GM23338 (cell line): ENCODE measurements at regions not wholly inside any gene's neighbourhood (a gene's known extent, or its start where the extent isn't known, plus 50 kb on each side); places are given as distances from the start of the nearest gene placed in this dataset.

Source experiments
- ATAC-seq: fragments of 200-7000 bp; cut with Tn5 transposase; 3 replicates; pipeline ENCODE4 v1.9.1; 2020
- DNase-seq: peaks from one replicate; pipeline ENCODE4 v3.0.0-alpha.2; 2015; ENCODE audit warnings: low spot score
- H2AFZ ChIP-seq: fragments of 200-600 bp; sonication (generic); 2 replicates; pipeline ENCODE4 v1.8.0; 2016; ENCODE audit warnings: antibody characterized with exemption, mild to moderate bottlenecking, moderate library complexity
- H3F3A ChIP-seq: fragments of 200-600 bp; sonication (generic); replicated peaks from 2 replicates; pipeline ENCODE4 v1.8.0; 2017; ENCODE audit warnings: antibody characterized with exemption, mixed run types, low read depth
- H3K27ac ChIP-seq: fragments of 200-600 bp; sonication (generic); 2 replicates; pipeline ENCODE4 v1.6.1; 2016; ENCODE audit warnings: low read depth
- H3K27me3 ChIP-seq: fragments of 200-600 bp; sonication (generic); 2 replicates; pipeline ENCODE4 v1.8.0; 2016; ENCODE audit warnings: mild to moderate bottlenecking, mixed run types, moderate library complexity; ENCODE audit not compliant: insufficient read depth
- H3K36me3 ChIP-seq: fragments of 200-600 bp; sonication (generic); 2 replicates; pipeline ENCODE4 v1.8.0; 2016; ENCODE audit warnings: mild to moderate bottlenecking; ENCODE audit not compliant: insufficient read depth
- H3K4me1 ChIP-seq: fragments of 200-600 bp; sonication (generic); 2 replicates; pipeline ENCODE4 v1.8.0; 2016; ENCODE audit warnings: mild to moderate bottlenecking, moderate library complexity; ENCODE audit not compliant: insufficient read depth
- H3K4me2 ChIP-seq: fragments of 200-600 bp; sonication (generic); 2 replicates; pipeline ENCODE4 v1.7.1; 2017; ENCODE audit warnings: mixed run types
- H3K4me3 ChIP-seq: fragments of 200-600 bp; sonication (generic); 2 replicates; pipeline ENCODE4 v1.6.1; 2016; ENCODE audit warnings: mixed run types
- H3K79me2 ChIP-seq: fragments of 200-600 bp; sonication (generic); replicated peaks from 2 replicates; pipeline ENCODE4 v1.8.0; 2017; ENCODE audit warnings: mild to moderate bottlenecking; ENCODE audit not compliant: insufficient read depth
- H3K9me2 ChIP-seq: fragments of 200-600 bp; sonication (generic); 2 replicates; pipeline ENCODE4 v1.8.0; 2017; ENCODE audit not compliant: insufficient read depth
- H4K20me1 ChIP-seq: fragments of 200-600 bp; sonication (generic); replicated peaks from 2 replicates; pipeline ENCODE4 v1.8.0; 2017; ENCODE audit warnings: mild to moderate bottlenecking; ENCODE audit not compliant: insufficient read depth
- H3K27ac Mint-ChIP-seq: 2 replicates; pipeline ENCODE4 v1.8.0; 2020; ENCODE audit warnings: inconsistent platforms, mild to moderate bottlenecking, moderate library complexity, mixed read lengths
- H3K27me3 Mint-ChIP-seq: 3 replicates; pipeline ENCODE4 v1.8.0; 2022; ENCODE audit warnings: low read depth, mild to moderate bottlenecking, moderate library complexity, mixed read lengths, inconsistent platforms; ENCODE audit not compliant: insufficient read depth, poor library complexity
- H3K36me3 Mint-ChIP-seq: 3 replicates; pipeline ENCODE4 v1.8.0; 2021; ENCODE audit warnings: low read depth, mild to moderate bottlenecking, inconsistent platforms, moderate library complexity, mixed read lengths
- H3K4me1 Mint-ChIP-seq: 3 replicates; pipeline ENCODE4 v1.8.0; 2020; ENCODE audit warnings: mild to moderate bottlenecking, inconsistent platforms, mixed read lengths
- H3K4me3 Mint-ChIP-seq: 3 replicates; pipeline ENCODE4 v1.8.0; 2021; ENCODE audit warnings: moderate library complexity, mild to moderate bottlenecking, inconsistent platforms, mixed read lengths
- H3K9me3 Mint-ChIP-seq: 3 replicates; pipeline ENCODE4 v1.8.0; 2020; ENCODE audit warnings: moderate library complexity, mild to moderate bottlenecking, inconsistent platforms, mixed read lengths
- CREB1 ChIP-seq: fragments of 250-450 bp; sonication (Bioruptor Pico); IDR thresholded peaks from 2 replicates; pipeline ENCODE4 v1.5.0; 2020; ENCODE audit warnings: low read depth, mild to moderate bottlenecking, moderate library complexity
- EZH2phosphoT487 ChIP-seq: fragments of 200-600 bp; sonication (generic); IDR thresholded peaks from one replicate; pipeline ENCODE4 v1.8.1; 2018; ENCODE audit warnings: antibody characterized with exemption; ENCODE audit not compliant: unreplicated experiment
- POLR2AphosphoS5 ChIP-seq: IDR thresholded peaks from 2 replicates; pipeline ENCODE4 v1.6.1; 2016; ENCODE audit warnings: antibody characterized with exemption, low read depth
- STAT1 ChIP-seq: IDR thresholded peaks from one replicate; pipeline ENCODE4 v1.6.1; 2016; ENCODE audit warnings: antibody characterized with exemption; ENCODE audit not compliant: unreplicated experiment
- ZNF114 ChIP-seq: fragments of 250-450 bp; sonication (Bioruptor Pico); IDR thresholded peaks from 2 replicates; pipeline ENCODE4 v1.5.0; 2020; ENCODE audit warnings: mild to moderate bottlenecking, moderate library complexity
- ZNF331 ChIP-seq: fragments of 250-450 bp; sonication (Bioruptor Pico); IDR thresholded peaks from 2 replicates; pipeline ENCODE4 v1.5.0; 2020; ENCODE audit warnings: low read depth, mild to moderate bottlenecking, moderate library complexity
- ZNF462 ChIP-seq: fragments of 250-450 bp; sonication (Bioruptor Pico); IDR thresholded peaks from 2 replicates; pipeline ENCODE4 v1.5.0; 2020; ENCODE audit warnings: mild to moderate bottlenecking, moderate library complexity

GRCh38 chrX:129247642-129248041 lies 275.6 kb downstream of the SMARCA1 start (continued):
- TF ChIP-seq ZNF462 (CRISPR knock-in tag), result no peak

- H3K4me3 ChIP-seq, result no peak overlapping the region
- TF ChIP-seq ZNF114 (CRISPR knock-in tag), result no peak
- no peak overlapping the region for H2AFZ ChIP-seq
- no peaks in the 10 kb centered on the region for H3K27me3 ChIP-seq
- no peaks in the 10 kb centered on the region for H3K79me2 ChIP-seq
- Mint-ChIP-seq H3K4me3 (no peak overlapping the region), H3K9me3 (peaks cover 14% of the 10 kb centered on the region), H3K27ac (no peak overlapping the region), H3K4me1 (0 out of 3 replicates have a peak, but pooled peaks cover 5% of the 10 kb centered on the region), H3K27me3 (no peaks in the 10 kb centered on the region), H3K36me3 (peaks cover 9% of the 10 kb centered on the region; the same call in 2 of the 3 replicates)
- H3K9me2 ChIP-seq, result no peaks in the 10 kb centered on the region
- DNase-seq (no peak), ATAC-seq (no peak)
- H3K27ac ChIP-seq, result no peak overlapping the region
- no peaks in the 10 kb centered on the region for H3F3A ChIP-seq
- H3K36me3 ChIP-seq, result no peaks in the 10 kb centered on the region
- no peak overlapping the region for H3K4me2 ChIP-seq
- no peaks in the 10 kb centered on the region for H4K20me1 ChIP-seq
- H3K4me1 ChIP-seq, result no peaks in the 10 kb centered on the region
These were observed 283.9 kb downstream of the SMARCA1 start for GRCh38 chrX:129239371-129239770.

DNA sequence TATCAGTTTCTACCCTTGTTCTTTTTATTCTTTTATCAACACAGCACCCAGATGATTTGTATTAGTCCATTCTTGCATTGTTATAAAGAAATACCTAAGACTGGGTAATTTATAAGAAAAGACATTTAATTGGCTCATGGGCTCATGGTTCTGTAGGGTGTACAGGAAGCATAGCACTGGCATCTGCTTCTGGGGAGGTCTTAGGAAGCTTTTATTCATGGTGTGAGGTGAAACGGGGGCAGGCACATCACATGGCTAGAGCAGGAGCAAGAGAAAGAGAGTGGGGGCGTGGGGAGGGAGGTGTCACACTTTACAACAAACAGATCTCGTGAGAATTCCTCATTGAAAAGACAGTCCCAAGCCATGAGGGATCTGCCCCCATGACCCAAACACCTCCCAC lies 285.3 kb downstream of the SMARCA1 start:
- Histone ChIP-seq H3K4me1 (no peaks in the 10 kb centered on the region), H4K20me1 (no peaks in the 10 kb centered on the region), H3K4me2 (no peak overlapping the region), H2AFZ (no peak overlapping the region), H3K9me2 (no peaks in the 10 kb centered on the region), H3K79me2 (no peaks in the 10 kb centered on the region), H3K27me3 (no peaks in the 10 kb centered on the region), H3F3A (no peaks in the 10 kb centered on the region), H3K4me3 (no peak overlapping the region), H3K36me3 (no peaks in the 10 kb centered on the region), H3K27ac (no peak overlapping the region)
- no peaks in the 10 kb centered on the region for H3K27me3 Mint-ChIP-seq
- H3K27ac Mint-ChIP-seq, result no peak overlapping the region
- peaks cover 9% of the 10 kb centered on the region; the same call in 2 of the 3 replicates for H3K36me3 Mint-ChIP-seq
- ATAC-seq (no peak), DNase-seq (no peak)
- H3K9me3 Mint-ChIP-seq, result peaks cover 11% of the 10 kb centered on the region
- no peak overlapping the region for H3K4me3 Mint-ChIP-seq
- H3K4me1 Mint-ChIP-seq, result 0 out of 3 replicates have a peak, but pooled peaks cover 5% of the 10 kb centered on the region
- TF ChIP-seq STAT1 (no peak), ZNF331 (CRISPR knock-in tag) (no peak), POLR2AphosphoS5 (no peak), ZNF114 (CRISPR knock-in tag) (no peak), EZH2phosphoT487 (no peak), CREB1 (no peak)
